Islet precursor cell (in vitro differentiated cells): ENCODE measurements at regions not wholly inside any gene's neighbourhood (a gene's known extent, or its start where the extent isn't known, plus 50 kb on each side); places are given as distances from the start of the nearest gene placed in this dataset.
"Not testable (repeated sequence)": the region's sequence is repeated elsewhere in the genome, so short reads cannot be mapped to it uniquely, and the experiment has no call there.

Source experiments
- DNase-seq: peaks from one replicate; pipeline ENCODE4 v3.0.0-alpha.2; 2018

- DNase-seq = no peak
Measured at GRCh38 chr6:40671694-40672050, 84.5 kb upstream of the LRFN2 start.

GRCh38 chr6:40671001-40671693 is 84.0 kb upstream of the LRFN2 start:
- no peak for DNase-seq

GRCh38 chr6:40669343-40669742 is 82.2 kb upstream of the LRFN2 start:
- DNase-seq = no peak

DNA sequence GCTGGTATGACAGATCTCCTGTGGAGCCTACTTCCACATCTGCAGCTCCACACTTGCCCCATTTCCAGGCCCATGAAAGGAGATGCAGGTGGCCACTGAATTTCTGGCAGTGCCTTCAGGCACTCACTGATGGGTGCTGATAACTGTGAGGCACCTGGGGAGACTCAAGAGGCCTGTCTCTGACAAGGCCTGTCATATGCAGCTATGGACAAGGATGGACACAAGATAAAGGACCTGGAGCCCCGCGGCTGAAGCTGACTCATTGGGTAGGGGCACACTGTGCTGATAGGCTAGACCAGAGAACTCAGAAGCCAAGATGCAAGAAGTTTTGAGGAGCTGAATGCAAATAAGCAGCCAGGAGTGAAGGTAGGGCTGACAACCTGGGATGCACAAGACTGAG is 81.0 kb upstream of the LRFN2 start:
- DNase-seq = peak; percentile 55

DNA sequence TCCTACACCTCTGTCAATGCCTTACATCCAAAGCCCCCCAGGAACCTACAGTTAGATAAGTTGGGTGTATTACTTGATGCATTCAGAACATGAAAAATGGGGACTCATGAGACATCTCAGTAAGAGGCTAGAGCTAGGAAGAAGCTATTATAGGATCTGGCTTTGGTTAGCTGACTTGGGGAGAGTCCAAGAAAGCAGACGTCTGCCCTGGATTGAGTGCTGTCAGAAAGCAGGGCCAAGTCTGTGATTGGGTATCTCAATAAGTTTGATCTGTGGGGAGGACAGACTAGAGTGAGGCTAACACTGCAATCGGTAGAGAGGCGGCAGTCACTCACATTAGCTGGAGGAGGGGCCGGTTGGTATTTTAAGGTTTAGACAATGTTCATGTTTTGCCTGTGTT is 79.4 kb upstream of the LRFN2 start:
- DNase-seq = no peak

GRCh38 chr6:40661726-40662125 is 74.6 kb upstream of the LRFN2 start:
- DNase-seq = no peak

GRCh38 chr6:40656772-40657171 is 69.6 kb upstream of the LRFN2 start:
- DNase-seq = not testable (repeated sequence)

DNA sequence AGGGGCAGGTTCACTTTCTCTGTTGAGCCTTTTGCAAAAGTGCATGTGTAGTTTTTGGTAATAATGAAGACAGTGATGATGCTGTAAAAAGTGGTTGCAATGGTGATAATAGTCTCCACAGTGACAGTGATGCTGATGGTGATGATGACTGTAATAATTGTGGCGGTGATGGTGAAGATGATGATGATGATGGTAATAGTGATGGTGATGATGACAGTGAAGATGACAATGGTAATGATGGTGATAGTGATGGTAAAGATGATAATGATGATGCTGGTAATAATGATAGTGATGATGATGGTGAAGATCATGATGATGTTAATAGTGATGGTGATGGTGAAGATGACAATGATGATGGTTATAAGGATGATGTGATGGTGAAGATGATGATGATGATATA is 67.7 kb upstream of the LRFN2 start:
- DNase-seq = no peak

- DNase-seq = no peak
Measured at GRCh38 chr6:40645043-40645442, 57.9 kb upstream of the LRFN2 start.

DNA sequence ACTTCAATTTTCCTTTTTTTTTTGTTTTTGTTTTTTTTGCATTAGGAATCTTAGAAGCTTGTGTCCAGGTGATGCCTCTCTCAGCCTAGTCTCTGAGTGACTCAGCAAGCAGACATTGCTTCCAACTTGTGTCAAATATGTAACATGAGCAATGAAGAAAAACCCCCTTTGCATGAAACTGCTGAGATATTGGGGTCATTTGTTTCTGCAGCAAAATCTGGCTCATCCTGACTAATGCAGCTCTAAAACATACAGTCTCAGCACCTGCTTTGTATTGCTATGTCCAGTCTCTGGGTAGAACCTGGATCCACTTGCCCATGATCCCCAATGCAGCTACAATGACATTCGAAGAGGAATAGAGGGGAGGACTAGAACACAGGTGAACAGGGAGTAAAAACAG is 55.7 kb upstream of the LRFN2 start:
- DNase-seq = no peak

- DNase-seq = no peak
Measured at GRCh38 chr6:40642190-40642589, 55.0 kb upstream of the LRFN2 start.

DNA sequence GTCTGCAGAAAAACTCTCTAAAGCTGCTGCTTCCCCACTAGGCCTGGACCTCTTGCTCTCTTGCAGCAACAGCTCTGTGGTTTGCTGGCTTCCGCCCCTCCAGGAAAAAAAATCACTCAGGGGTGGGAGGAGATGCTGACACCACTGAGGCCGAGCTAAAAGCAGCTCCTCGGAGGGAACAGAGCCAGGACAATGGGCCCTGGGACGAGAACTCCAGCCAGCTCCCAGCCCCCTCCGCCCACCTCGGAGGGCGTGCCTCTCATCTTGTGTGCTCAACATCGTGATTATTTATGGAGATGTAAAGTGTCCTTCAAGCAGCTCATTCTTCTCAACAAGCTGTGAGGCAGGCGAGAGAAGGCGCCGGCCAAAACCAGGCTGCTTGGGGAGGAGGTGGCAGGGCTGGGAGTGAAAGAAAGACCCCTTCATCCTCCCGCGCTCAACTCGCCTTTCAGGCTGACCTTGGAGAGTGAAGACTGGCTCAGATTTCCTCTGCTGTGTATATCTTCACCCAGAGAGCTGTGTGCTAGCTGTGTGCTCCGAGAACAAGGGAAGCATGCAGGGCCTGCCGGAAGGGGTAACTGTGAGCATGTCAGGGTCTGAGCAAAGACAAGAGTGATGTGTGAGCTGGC is 53.5 kb upstream of the LRFN2 start:
- no peak for DNase-seq
